K562 (cell line): ENCODE measurements at regions not wholly inside any gene's neighbourhood (a gene's known extent, or its start where the extent isn't known, plus 50 kb on each side); places are given as distances from the start of the nearest gene placed in this dataset.

Source experiments
- ATAC-seq: fragments of 200-7000 bp; cut with Tn5 transposase; 3 replicates; pipeline ENCODE4 v1.9.1; 2020; ENCODE audit warnings: moderate library complexity
- BruUV-seq: library from RNA; stranded (reverse); fragments of 400-500 nt; replicated peaks from 2 replicates; lab custom pipeline; 2021; lab: Mats Ljungman, UMichigan
- CTCF ChIA-PET: fragments of 300-600 bp; formaldehyde crosslinking; extraction: SDS; loops from one replicate; lab custom pipeline; 2021; ENCODE audit warnings: low intra/inter-chr PET ratio; lab: Yijun Ruan, JAX
- POLR2A ChIA-PET: fragments of 300-600, 350-650 bp; sonication (Branson Sonifier 250); formaldehyde crosslinking; extraction: SDS; loops from one replicate; lab custom pipeline; 2021; ENCODE audit warnings: antibody characterized with exemption, inconsistent platforms; lab: Yijun Ruan, JAX
- DNase-seq, 4 experiments: peaks; one replicate each; pipeline versions ENCODE4 v3.0.0 to v3.0.0-alpha.2; 2011 to 2018; ENCODE audit warnings: low spot score in 3 of 4, mixed read lengths in 3 of 4; ENCODE audit errors: extremely low read depth in 1 of 4
- FAIRE-seq: peaks from 2 replicates; lab custom pipeline; 2011; peaks lifted over from hg19 to GRCh38; lab: Jason Lieb, UNC
- H2AFZ ChIP-seq: 2 replicates; pipeline ENCODE4 v1.6.0; 2011; ENCODE audit warnings: low read depth, low read length, control low read depth, inconsistent platforms
- H3K27ac ChIP-seq: fragments of 200-600 bp; 3 replicates; pipeline ENCODE4 v1.8.0; 2011; ENCODE audit warnings: low read depth, mild to moderate bottlenecking, control low read depth, inconsistent platforms, low read length, moderate library complexity, mixed read lengths; ENCODE audit errors: extremely low read depth
- H3K27me3 ChIP-seq, 2 experiments: fragments of 300-600 bp in 1 of 2; 2 replicates in 1 of 2; 3 replicates in 1 of 2; pipeline versions ENCODE4 v1.6.0 to v1.8.0; 2011; ENCODE audit warnings: inconsistent platforms in 2 of 2, low read length in 2 of 2, mild to moderate bottlenecking in 1 of 2, mixed read lengths in 1 of 2, moderate library complexity in 1 of 2; ENCODE audit not compliant: control insufficient read depth in 2 of 2, insufficient read depth in 2 of 2
- H3K36me3 ChIP-seq: fragments of 300-600 bp; 3 replicates; pipeline ENCODE4 v1.8.0; 2011; ENCODE audit warnings: mild to moderate bottlenecking, low read length, inconsistent platforms; ENCODE audit not compliant: control insufficient read depth, insufficient read depth
- H3K4me1 ChIP-seq, 2 experiments: fragments of 200-600 bp in 1 of 2; replicated peaks in 1 of 2; 2 replicates in 1 of 2; 3 replicates in 1 of 2; pipeline versions ENCODE4 v1.5.1 to v1.8.0; 2011; ENCODE audit warnings: inconsistent platforms in 2 of 2, low read length in 2 of 2, mild to moderate bottlenecking in 1 of 2, mixed read lengths in 1 of 2, moderate library complexity in 1 of 2; ENCODE audit not compliant: control insufficient read depth in 2 of 2, insufficient read depth in 2 of 2
- H3K4me2 ChIP-seq: 2 replicates; pipeline ENCODE4 v1.6.1; 2011; ENCODE audit warnings: low read length, control low read depth, inconsistent platforms, mixed read lengths; ENCODE audit not compliant: insufficient read depth
- H3K4me3 ChIP-seq: fragments of 200-600 bp; sonication (generic), shearing (Covaris generic); 2 replicates; pipeline ENCODE4 v1.5.1; 2016; ENCODE audit warnings: control low read depth, inconsistent platforms
- H3K79me2 ChIP-seq: fragments of 200-600 bp; 3 replicates; pipeline ENCODE4 v1.8.0; 2011; ENCODE audit warnings: low read length, inconsistent platforms; ENCODE audit not compliant: control insufficient read depth, insufficient read depth
- H3K9ac ChIP-seq, 2 experiments: 2 replicates each; pipeline versions ENCODE4 v1.6.0 to v1.6.1; 2011; ENCODE audit warnings: low read depth in 2 of 2, low read length in 2 of 2, control low read depth in 1 of 2, inconsistent platforms in 1 of 2, mild to moderate bottlenecking in 1 of 2, mixed read lengths in 1 of 2; ENCODE audit not compliant: insufficient read depth in 1 of 2
- H3K9me1 ChIP-seq: one replicate; pipeline ENCODE4 v1.6.0; 2011; ENCODE audit warnings: inconsistent platforms, mild to moderate bottlenecking, low read length, moderate library complexity; ENCODE audit not compliant: control insufficient read depth, insufficient read depth
- H3K9me3 ChIP-seq: replicated peaks from 2 replicates; pipeline ENCODE4 v1.5.1; 2011; ENCODE audit warnings: low read depth, low read length, inconsistent platforms; ENCODE audit not compliant: control insufficient read depth, insufficient read depth
- H4K20me1 ChIP-seq: replicated peaks from 2 replicates; pipeline ENCODE4 v1.6.1; 2011; ENCODE audit warnings: low read length, inconsistent platforms, mixed read lengths; ENCODE audit not compliant: control insufficient read depth, insufficient read depth
- EGR1 ChIP-seq: fragments of 450-650 bp; conservative IDR thresholded peaks from 2 replicates; pipeline ENCODE4 v1.6.1; 2017; ENCODE audit warnings: mild to moderate bottlenecking
- MAZ ChIP-seq, 2 experiments: fragments of 450-650 bp in 1 of 2; sonication (generic) in 1 of 2; formaldehyde crosslinking; IDR thresholded peaks in 1 of 2; conservative IDR thresholded peaks in 1 of 2; 2 replicates each; pipeline versions ENCODE4 v1.4.0 to v1.5.0; 2020; ENCODE audit warnings: mild to moderate bottlenecking in 1 of 2, missing genetic modification reagents in 1 of 2
- MEF2D ChIP-seq: conservative IDR thresholded peaks from 2 replicates; pipeline ENCODE4 v1.6.1; 2016; ENCODE audit warnings: low read depth, missing genetic modification characterization, missing compliant biosample characterization
- ZNF24 ChIP-seq: fragments of 450-650 bp; IDR thresholded peaks from 2 replicates; pipeline ENCODE4 v1.6.1; 2016
- ZNF79 ChIP-seq: fragments of 250-450 bp; sonication (Bioruptor Pico); IDR thresholded peaks from 2 replicates; pipeline ENCODE4 v1.4.0; 2020; ENCODE audit warnings: low read depth, mild to moderate bottlenecking, moderate library complexity
- WGBS: fragments of 100-300 bp; shearing (Covaris generic); methylation state at CpG from one replicate; pipeline ENCODE4 v1.1.6; 2016; ENCODE audit warnings: low coverage, mixed read lengths; ENCODE audit not compliant: insufficient coverage; ENCODE audit errors: missing lambda C conversion rate; 5-methylcytosine and 5-hydroxymethylcytosine counted together
- in situ Hi-C: fragments of 300-500 bp; cut with MboI; formaldehyde crosslinking; loops from 4 replicates; pipeline ENCODE4 v1.15.0; 2018; ENCODE audit warnings: inconsistent platforms, mixed read lengths
- intact Hi-C: fragments of 100-400 bp; cut with micrococcal nuclease; formaldehyde crosslinking; loops from 2 replicates; pipeline ENCODE4 v1.14.2; 2022

DNA sequence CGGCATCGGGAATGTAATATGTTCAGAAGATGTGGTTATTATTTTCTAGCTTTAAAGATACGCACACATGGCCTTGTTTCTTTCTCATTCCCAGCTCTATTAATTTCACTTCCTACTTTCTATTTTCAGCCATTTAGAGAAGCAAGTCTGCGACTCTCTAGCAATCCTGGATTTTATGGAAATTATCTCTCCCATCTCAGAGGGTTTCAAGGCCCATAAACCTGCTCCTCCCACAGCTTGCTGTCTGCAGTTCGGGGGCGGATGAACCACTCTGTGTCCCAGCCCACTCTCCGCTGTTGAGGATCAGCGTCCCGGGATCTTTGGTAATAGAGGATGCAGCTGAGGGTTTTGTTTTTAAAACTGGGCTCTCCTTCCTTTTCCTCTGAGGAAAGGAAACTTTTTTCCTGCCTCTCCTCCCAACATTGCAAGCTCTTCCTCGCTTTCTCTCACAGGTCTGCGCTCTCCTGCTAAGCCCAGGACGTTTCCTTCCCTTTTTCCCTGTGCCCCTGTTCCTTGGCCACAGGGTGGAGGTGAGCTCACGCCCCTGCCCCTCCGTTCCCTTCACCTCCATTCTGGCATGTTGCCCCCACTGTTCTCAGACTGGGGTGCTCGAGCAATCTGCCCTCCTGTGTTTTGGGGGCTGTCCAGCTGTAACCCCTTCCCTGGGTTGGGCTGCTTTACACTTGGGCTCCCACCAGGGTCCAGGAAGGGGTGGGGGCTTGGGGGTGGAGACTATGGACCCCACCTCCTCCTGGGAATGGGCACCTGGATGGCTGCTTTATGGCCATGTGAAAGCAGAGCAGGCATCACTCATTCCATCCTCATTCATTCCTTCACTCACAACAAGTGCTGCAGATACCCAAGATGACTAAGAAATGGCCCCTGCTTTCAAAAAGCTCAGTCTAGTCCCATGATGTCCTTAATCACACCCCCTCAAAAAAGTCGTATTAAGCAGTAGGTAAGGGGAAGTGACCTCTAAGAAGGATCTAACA is 54.9 kb downstream of the ZBTB9 start:
- FAIRE-seq (peak; percentile 29), DNase-seq (peak in 1 of 4 experiments; percentile 37), ATAC-seq (peak; percentile 46; the same call in 2 of the 3 replicates)
- H3K79me2 ChIP-seq, result no peaks in the 10 kb centered on the region
- in situ Hi-C loops, result no loop called here
- TF ChIP-seq EGR1 (peak; percentile 76), MEF2D (tag) (0 out of 2 replicates have a peak, but pooled peaks have one; percentile 14), ZNF24 (peak; percentile 84), MAZ (CRISPR knock-in tag; conservative IDR thresholded peaks at IDR 0.05 in 1 of 2, IDR thresholded peaks at IDR 0.05 in 1 of 2) (0 out of 4 replicates have a peak, but pooled peaks of 1 of the 2 experiments have one; percentile 12), ZNF79 (CRISPR knock-in tag) (no peak)
- intact Hi-C loops, result no loop called here
- no peaks in the 10 kb centered on the region; the same call in 1 of the 2 replicates for H4K20me1 ChIP-seq
- H3K9me1 ChIP-seq, result no peaks in the 10 kb centered on the region
- ChIA-PET POLR2A (interaction anchor here (0.8 to 0.9 kb wide), 3 partner anchors 10 to 38 kb away, joined by 3 read pairs; no protein-coding TSS in a partner anchor), CTCF (no interaction called here)
- H3K4me2 ChIP-seq, result peak overlapping the region; percentile 22; the same call in 1 of the 2 replicates
- peaks cover 14 to 20% of the 10 kb centered on the region in 2 experiments; a peak in 4 of 5 replicates for H3K27me3 ChIP-seq
- no TSS peak for BruUV-seq
- WGBS, result 30% methylated on average over 15 of the region's 16 CpGs
- H2AFZ ChIP-seq, result peak overlapping the region; percentile 70
- H3K27ac ChIP-seq, result no peak overlapping the region
- no peaks in the 10 kb centered on the region for H3K36me3 ChIP-seq
- H3K9me3 ChIP-seq, result no peaks in the 10 kb centered on the region
- H3K9ac ChIP-seq, result peak overlapping the region in 1 of 2 experiments; percentile 69; a peak in 2 of 4 replicates
- no peak overlapping the region for H3K4me3 ChIP-seq
- peaks cover 12 to 18% of the 10 kb centered on the region in 2 experiments; a peak in 4 of 5 replicates for H3K4me1 ChIP-seq
